GM12891 (cell line): ENCODE measurements at regions not wholly inside any gene's neighbourhood (a gene's known extent, or its start where the extent isn't known, plus 50 kb on each side); places are given as distances from the start of the nearest gene placed in this dataset.
A peak's percentile ranks its signal among the peaks of the same experiment; 100 is the strongest.

Source experiments
- DNase-seq: peaks from one replicate; pipeline ENCODE4 v3.0.0; 2011; ENCODE audit warnings: low spot score; ENCODE audit not compliant: insufficient read length
- FAIRE-seq: peaks from 2 replicates; lab custom pipeline; 2011; peaks lifted over from hg19 to GRCh38; lab: Jason Lieb, UNC
- PAX5 ChIP-seq: IDR thresholded peaks from 2 replicates; pipeline ENCODE4 v1.6.1; 2011; ENCODE audit warnings: low read length, moderate library complexity, mild to moderate bottlenecking; ENCODE audit not compliant: insufficient read depth, severe bottlenecking
- POLR2A ChIP-seq: IDR thresholded peaks from 2 replicates; pipeline ENCODE4 v1.6.1; 2011; ENCODE audit warnings: low read depth, low read length, control low read depth
- POLR2AphosphoS5 ChIP-seq: IDR thresholded peaks from 2 replicates; pipeline ENCODE4 v1.6.1; 2011; ENCODE audit warnings: low read depth, low read length, control low read depth
- POU2F2 ChIP-seq: IDR thresholded peaks from 2 replicates; pipeline ENCODE4 v1.6.1; 2011; ENCODE audit warnings: low read depth, mild to moderate bottlenecking, control low read depth, low read length, moderate library complexity
- SPI1 ChIP-seq: IDR thresholded peaks from 2 replicates; pipeline ENCODE4 v1.6.1; 2011; ENCODE audit warnings: low read depth, low read length, control low read depth
- TAF1 ChIP-seq: IDR thresholded peaks from 2 replicates; pipeline ENCODE4 v1.6.1; 2011; ENCODE audit warnings: low read depth, low read length, control low read depth

- FAIRE-seq (no peak), DNase-seq (no peak)
- TF ChIP-seq SPI1 (no peak), POU2F2 (no peak), TAF1 (no peak), POLR2AphosphoS5 (no peak), PAX5 (no peak), POLR2A (no peak)
Measured at GRCh38 chr1:82810601-82811000, 1009.9 kb downstream of the ADGRL2 start.

GRCh38 chr1:82807563-82807962, 1006.8 kb downstream of the ADGRL2 start:
- DNase-seq (no peak), FAIRE-seq (no peak)
- no peak for TF ChIP-seq POLR2A
- TF ChIP-seq TAF1 = no peak
- TF ChIP-seq PAX5 = no peak
- TF ChIP-seq POU2F2 = no peak
- no peak for TF ChIP-seq POLR2AphosphoS5
- no peak for TF ChIP-seq SPI1

GRCh38 chr1:82806133-82806532, 1005.4 kb downstream of the ADGRL2 start:
- FAIRE-seq (no peak), DNase-seq (no peak)
- TF ChIP-seq PAX5 (no peak), POU2F2 (no peak), POLR2AphosphoS5 (no peak), SPI1 (no peak), POLR2A (no peak), TAF1 (no peak)

GRCh38 chr1:82801176-82801575, 1000.4 kb downstream of the ADGRL2 start:
- no peak for TF ChIP-seq POLR2AphosphoS5
- no peak for TF ChIP-seq SPI1
- no peak for TF ChIP-seq TAF1
- no peak for TF ChIP-seq POLR2A
- TF ChIP-seq PAX5 = no peak
- no peak for TF ChIP-seq POU2F2
- FAIRE-seq (no peak), DNase-seq (no peak)

- no peak for TF ChIP-seq TAF1
- DNase-seq (no peak), FAIRE-seq (no peak)
Measured at GRCh38 chr1:82800721-82801120, 1000.0 kb downstream of the ADGRL2 start.

- TF ChIP-seq TAF1 (no peak), PAX5 (no peak), POU2F2 (no peak), SPI1 (no peak), POLR2A (no peak), POLR2AphosphoS5 (no peak)
- DNase-seq (no peak), FAIRE-seq (no peak)
Measured at GRCh38 chr1:82799261-82799660, 998.5 kb downstream of the ADGRL2 start.

- DNase-seq (no peak), FAIRE-seq (no peak)
- TF ChIP-seq SPI1 (peak; percentile 56; the same call in 1 of the 2 replicates), POLR2AphosphoS5 (no peak)
Measured at GRCh38 chr1:82795508-82796149, 994.9 kb downstream of the ADGRL2 start.

GRCh38 chr1:82792151-82792550, 991.4 kb downstream of the ADGRL2 start:
- DNase-seq = no peak
- no peak for FAIRE-seq
- TF ChIP-seq SPI1 (no peak), PAX5 (no peak), POLR2A (no peak)

- FAIRE-seq = no peak
Measured at GRCh38 chr1:82790556-82790955, 989.8 kb downstream of the ADGRL2 start.

GRCh38 chr1:82788660-82789059, 987.9 kb downstream of the ADGRL2 start:
- FAIRE-seq = no peak

More at GRCh38 chr1:82790556-82790955, 989.8 kb downstream of the ADGRL2 start:
- no peak for DNase-seq
- TF ChIP-seq TAF1 = no peak
- no peak for TF ChIP-seq POLR2AphosphoS5
- no peak for TF ChIP-seq SPI1
- TF ChIP-seq POLR2A = no peak
- TF ChIP-seq POU2F2 = no peak
- TF ChIP-seq PAX5 = no peak

GRCh38 chr1:82788038-82788437, 987.3 kb downstream of the ADGRL2 start:
- DNase-seq (no peak), FAIRE-seq (no peak)
- TF ChIP-seq POLR2AphosphoS5 = no peak
- TF ChIP-seq TAF1 = no peak
- TF ChIP-seq SPI1 = no peak
- TF ChIP-seq POU2F2 = no peak
- no peak for TF ChIP-seq PAX5
- TF ChIP-seq POLR2A = no peak

More at GRCh38 chr1:82788660-82789059, 987.9 kb downstream of the ADGRL2 start:
- DNase-seq = no peak
- TF ChIP-seq PAX5 = no peak
- no peak for TF ChIP-seq POLR2A
- TF ChIP-seq TAF1 = no peak
- no peak for TF ChIP-seq POU2F2
- TF ChIP-seq SPI1 = no peak
- TF ChIP-seq POLR2AphosphoS5 = no peak
